Bronchial epithelial cell (primary cell): ENCODE measurements at regions not wholly inside any gene's neighbourhood (a gene's known extent, or its start where the extent isn't known, plus 50 kb on each side); places are given as distances from the start of the nearest gene placed in this dataset.

Experiments used
- DNase-seq: peaks from one replicate; pipeline ENCODE4 v3.0.0-alpha.2; 2010; ENCODE audit warnings: low read depth
- FAIRE-seq: peaks from 2 replicates; lab custom pipeline; 2011; peaks lifted over from hg19 to GRCh38; lab: Jason Lieb, UNC
- H3K27me3 ChIP-seq: 2 replicates; pipeline ENCODE4 v1.5.1; 2011; ENCODE audit warnings: low read length; ENCODE audit not compliant: control insufficient read depth, insufficient read depth
- H3K36me3 ChIP-seq: 2 replicates; pipeline ENCODE4 v1.5.1; 2011; ENCODE audit warnings: low read length; ENCODE audit not compliant: control insufficient read depth, insufficient read depth
- H3K4me3 ChIP-seq: 2 replicates; pipeline ENCODE4 v1.5.1; 2011; ENCODE audit warnings: mild to moderate bottlenecking, low read depth, low read length, control low read depth
- TF ChIP-seq, protein P1 (sequence below): IDR thresholded peaks from 2 replicates; pipeline ENCODE4 v1.5.1; 2011; ENCODE audit warnings: mild to moderate bottlenecking, moderate library complexity, low read length, control low read depth, inconsistent platforms; ENCODE audit not compliant: insufficient read depth, severe bottlenecking

- no peak for DNase-seq
- TF ChIP-seq, protein P1, sequence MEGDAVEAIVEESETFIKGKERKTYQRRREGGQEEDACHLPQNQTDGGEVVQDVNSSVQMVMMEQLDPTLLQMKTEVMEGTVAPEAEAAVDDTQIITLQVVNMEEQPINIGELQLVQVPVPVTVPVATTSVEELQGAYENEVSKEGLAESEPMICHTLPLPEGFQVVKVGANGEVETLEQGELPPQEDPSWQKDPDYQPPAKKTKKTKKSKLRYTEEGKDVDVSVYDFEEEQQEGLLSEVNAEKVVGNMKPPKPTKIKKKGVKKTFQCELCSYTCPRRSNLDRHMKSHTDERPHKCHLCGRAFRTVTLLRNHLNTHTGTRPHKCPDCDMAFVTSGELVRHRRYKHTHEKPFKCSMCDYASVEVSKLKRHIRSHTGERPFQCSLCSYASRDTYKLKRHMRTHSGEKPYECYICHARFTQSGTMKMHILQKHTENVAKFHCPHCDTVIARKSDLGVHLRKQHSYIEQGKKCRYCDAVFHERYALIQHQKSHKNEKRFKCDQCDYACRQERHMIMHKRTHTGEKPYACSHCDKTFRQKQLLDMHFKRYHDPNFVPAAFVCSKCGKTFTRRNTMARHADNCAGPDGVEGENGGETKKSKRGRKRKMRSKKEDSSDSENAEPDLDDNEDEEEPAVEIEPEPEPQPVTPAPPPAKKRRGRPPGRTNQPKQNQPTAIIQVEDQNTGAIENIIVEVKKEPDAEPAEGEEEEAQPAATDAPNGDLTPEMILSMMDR: no peak
- H3K36me3 ChIP-seq: no peaks in the 10 kb centered on the region
- FAIRE-seq: no peak
- H3K27me3 ChIP-seq: no peaks in the 10 kb centered on the region
- no peak overlapping the region for H3K4me3 ChIP-seq
Observed at GRCh38 chr1:81584398-81584797, 216.3 kb upstream of the ADGRL2 start.

DNA sequence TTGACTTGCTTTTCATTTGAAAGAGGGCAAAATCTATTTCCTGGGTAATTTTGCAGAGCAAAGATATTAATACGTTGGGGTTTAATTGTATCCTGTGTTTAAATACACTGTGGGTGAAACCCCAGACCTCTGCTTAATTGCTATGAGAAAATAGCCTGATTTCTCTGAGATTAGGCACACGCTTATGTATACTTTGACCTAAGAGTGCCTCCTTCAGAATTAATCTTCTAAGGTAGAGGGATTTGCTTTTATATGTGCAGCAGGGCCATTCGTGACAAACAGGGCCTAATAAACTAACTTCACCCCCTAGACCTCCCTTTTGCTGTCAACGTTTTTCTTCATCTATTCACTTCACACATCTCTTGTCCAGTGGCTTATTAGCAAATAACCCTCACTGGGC is 216.9 kb upstream of the ADGRL2 start:
- no peak for DNase-seq
- TF ChIP-seq, protein P1: no peak
- H3K27me3 ChIP-seq: no peaks in the 10 kb centered on the region
- H3K4me3 ChIP-seq: no peak overlapping the region
- no peaks in the 10 kb centered on the region for H3K36me3 ChIP-seq
- no peak for FAIRE-seq

GRCh38 chr1:81582467-81582986 is 218.2 kb upstream of the ADGRL2 start:
- Histone ChIP-seq H3K4me3 (no peak overlapping the region), H3K36me3 (no peaks in the 10 kb centered on the region), H3K27me3 (no peaks in the 10 kb centered on the region)
- TF ChIP-seq, protein P1: no peak
- FAIRE-seq (no peak), DNase-seq (no peak)

DNA sequence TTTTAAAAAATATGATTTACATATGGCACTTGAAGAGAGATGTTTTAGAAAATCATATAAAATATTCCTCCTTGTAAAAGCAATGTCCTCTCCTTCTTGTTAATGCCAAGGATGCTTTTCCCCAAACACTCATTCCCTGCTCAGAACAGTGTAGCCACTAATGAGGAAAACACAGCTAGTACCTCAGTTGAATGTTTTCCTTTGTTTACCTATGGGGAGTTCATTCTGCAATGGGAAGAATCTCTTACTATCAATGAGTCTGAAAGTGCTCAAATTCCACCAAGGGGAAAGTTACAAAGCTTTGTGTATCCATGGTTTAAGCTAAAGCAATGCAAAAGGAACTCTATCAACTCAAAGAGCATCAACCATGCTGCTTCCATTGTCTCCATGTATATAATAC is 221.9 kb upstream of the ADGRL2 start:
- no peaks in the 10 kb centered on the region for H3K27me3 ChIP-seq
- H3K36me3 ChIP-seq: no peaks in the 10 kb centered on the region
- FAIRE-seq (no peak), DNase-seq (no peak)
- TF ChIP-seq, protein P1: no peak
- H3K4me3 ChIP-seq: no peak overlapping the region

DNA sequence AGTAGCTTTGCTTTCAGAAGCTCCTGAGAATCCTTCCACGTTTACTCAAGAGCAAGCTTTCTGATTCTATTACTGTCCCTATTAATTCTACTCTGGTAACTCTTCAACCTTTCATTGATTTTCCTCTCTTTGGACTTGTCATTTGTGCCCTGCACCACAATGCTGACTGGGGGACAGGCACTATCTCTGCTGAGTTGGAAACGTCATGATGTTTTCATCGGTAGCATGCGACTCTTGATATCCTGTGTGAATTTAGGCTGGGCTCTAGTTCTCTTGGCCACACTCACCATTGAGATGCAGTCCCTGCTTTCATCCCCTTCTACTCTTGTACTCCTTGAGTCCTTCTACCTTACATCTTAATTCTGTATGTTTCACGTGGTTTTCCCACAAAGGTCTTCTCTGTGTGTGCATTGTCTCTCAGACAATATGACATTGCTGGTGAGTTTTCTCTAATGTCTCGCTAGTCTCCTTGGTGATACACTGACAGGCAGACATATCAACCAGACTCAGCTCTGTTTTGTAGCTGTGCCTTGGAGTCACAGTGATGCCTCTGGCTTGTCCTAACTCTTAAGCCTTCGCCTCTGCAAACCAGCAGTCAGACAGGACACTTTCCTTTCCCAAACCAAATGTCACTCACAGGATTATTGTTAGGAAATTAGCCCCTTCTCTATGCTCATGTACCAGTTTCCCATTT is 223.6 kb upstream of the ADGRL2 start:
- FAIRE-seq: no peak
- no peak overlapping the region for H3K4me3 ChIP-seq
- DNase-seq: no peak
- H3K36me3 ChIP-seq: no peaks in the 10 kb centered on the region
- no peaks in the 10 kb centered on the region for H3K27me3 ChIP-seq
- TF ChIP-seq, protein P1: no peak

GRCh38 chr1:81574408-81574807 is 226.3 kb upstream of the ADGRL2 start:
- no peaks in the 10 kb centered on the region for H3K27me3 ChIP-seq
- TF ChIP-seq, protein P1: no peak
- H3K4me3 ChIP-seq: no peak overlapping the region
- no peaks in the 10 kb centered on the region for H3K36me3 ChIP-seq
- DNase-seq: no peak
- no peak for FAIRE-seq
